OCI-LY1 (cell line): ENCODE measurements at regions not wholly inside any gene's neighbourhood (a gene's known extent, or its start where the extent isn't known, plus 50 kb on each side); places are given as distances from the start of the nearest gene placed in this dataset.

ENCODE experiments used
- H2AFZ ChIP-seq: fragments of 200-600 bp; sonication (generic), shearing (Covaris generic); 2 replicates; pipeline ENCODE4 v1.6.0; 2014; ENCODE audit warnings: antibody characterized with exemption, mild to moderate bottlenecking, low read length
- H3F3A ChIP-seq: fragments of 200-600 bp; sonication (generic), shearing (Covaris generic); 2 replicates; pipeline ENCODE4 v1.6.0; 2014; ENCODE audit warnings: mild to moderate bottlenecking, antibody characterized with exemption, low read length, moderate library complexity; ENCODE audit not compliant: insufficient read depth
- H3K27ac ChIP-seq: fragments of 200-600 bp; sonication (generic); 2 replicates; pipeline ENCODE4 v1.5.1; 2014; ENCODE audit warnings: low read length, mixed run types, mild to moderate bottlenecking, low read depth; ENCODE audit not compliant: poor library complexity, severe bottlenecking
- H3K27me3 ChIP-seq: fragments of 200-600 bp; sonication (generic); 2 replicates; pipeline ENCODE4 v1.6.0; 2014; ENCODE audit warnings: antibody characterized with exemption, mild to moderate bottlenecking, low read length, moderate library complexity; ENCODE audit not compliant: insufficient read depth
- H3K36me3 ChIP-seq: fragments of 200-600 bp; sonication (generic); 2 replicates; pipeline ENCODE4 v1.6.1; 2014; ENCODE audit warnings: mild to moderate bottlenecking, antibody characterized with exemption, low read length, moderate library complexity, mixed read lengths; ENCODE audit not compliant: insufficient read depth
- H3K4me1 ChIP-seq: fragments of 200-600 bp; sonication (generic); 2 replicates; pipeline ENCODE4 v1.5.1; 2014; ENCODE audit warnings: mild to moderate bottlenecking, low read length, moderate library complexity; ENCODE audit not compliant: insufficient read depth, severe bottlenecking
- H3K4me2 ChIP-seq: fragments of 200-600 bp; sonication (generic), shearing (Covaris generic); 2 replicates; pipeline ENCODE4 v1.6.1; 2014; ENCODE audit warnings: low read length
- H3K4me3 ChIP-seq: fragments of 200-600 bp; sonication (generic); 2 replicates; pipeline ENCODE4 v1.5.1; 2014; ENCODE audit warnings: low read length, low read depth, mild to moderate bottlenecking, mixed read lengths; ENCODE audit not compliant: poor library complexity, severe bottlenecking
- H3K79me2 ChIP-seq: fragments of 200-600 bp; shearing (Covaris generic); 2 replicates; pipeline ENCODE4 v1.6.1; 2016; ENCODE audit warnings: mixed run types, low read length, mixed read lengths; ENCODE audit not compliant: insufficient read depth
- H3K9ac ChIP-seq: fragments of 200-600 bp; sonication (generic), shearing (Covaris generic); 2 replicates; pipeline ENCODE4 v1.6.1; 2014; ENCODE audit warnings: mild to moderate bottlenecking, low read length, mixed read lengths
- H3K9me2 ChIP-seq: fragments of 200-600 bp; sonication (generic), shearing (Covaris generic); 2 replicates; pipeline ENCODE4 v1.6.1; 2014; ENCODE audit warnings: low read depth, mild to moderate bottlenecking, low read length, mixed read lengths
- H3K9me3 ChIP-seq: fragments of 200-600 bp; shearing (Covaris generic); 2 replicates; pipeline ENCODE4 v1.6.1; 2014; ENCODE audit warnings: low read length, mixed read lengths
- H4K20me1 ChIP-seq: fragments of 200-600 bp; sonication (generic), shearing (Covaris generic); 2 replicates; pipeline ENCODE4 v1.6.0; 2016; ENCODE audit warnings: mild to moderate bottlenecking, low read length; ENCODE audit not compliant: insufficient read depth
- EZH2 ChIP-seq: fragments of 200-600 bp; sonication (generic), shearing (Covaris generic); IDR thresholded peaks from 2 replicates; pipeline ENCODE4 v1.8.0; 2017; ENCODE audit warnings: borderline replicate concordance, mixed run types, mild to moderate bottlenecking, antibody characterized with exemption, low read length, moderate library complexity, mixed read lengths
- TF ChIP-seq, protein P1 (sequence below): fragments of 200-600 bp; sonication (generic), shearing (Covaris generic); IDR thresholded peaks from 2 replicates; pipeline ENCODE4 v1.5.1; 2017; ENCODE audit warnings: mild to moderate bottlenecking, antibody characterized with exemption, low read length, moderate library complexity, mixed read lengths

DNA sequence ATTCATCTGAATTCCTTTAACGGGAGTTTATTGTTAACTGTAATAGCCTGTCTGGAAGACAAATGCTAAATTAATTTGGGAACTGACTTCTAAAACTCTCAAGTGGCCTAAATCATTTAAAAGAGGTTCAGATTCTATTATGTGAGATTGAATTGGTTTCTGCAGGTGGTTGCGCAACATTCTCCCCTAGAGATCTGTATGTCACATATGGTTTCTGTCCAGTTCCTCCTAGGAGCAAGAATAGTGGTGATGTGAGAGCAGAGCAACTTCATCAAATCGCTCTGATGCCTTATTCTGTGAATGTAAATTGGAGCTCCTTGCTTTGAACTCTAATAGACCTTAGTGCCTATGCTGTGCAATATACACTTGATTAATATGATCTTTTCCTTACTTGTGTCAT is 144.6 kb upstream of the GPR101 start:
- Histone ChIP-seq H3K79me2 (no peaks in the 10 kb centered on the region), H3K27me3 (no peaks in the 10 kb centered on the region), H3K27ac (no peak overlapping the region), H3K4me2 (no peak overlapping the region), H3K9me3 (no peaks in the 10 kb centered on the region), H3K36me3 (no peaks in the 10 kb centered on the region), H3K9me2 (no peaks in the 10 kb centered on the region), H2AFZ (no peak overlapping the region), H3K9ac (no peak overlapping the region), H3K4me3 (no peak overlapping the region), H3K4me1 (no peaks in the 10 kb centered on the region), H3F3A (no peaks in the 10 kb centered on the region), H4K20me1 (no peaks in the 10 kb centered on the region)
- no peak for TF ChIP-seq EZH2
- TF ChIP-seq, protein P1, sequence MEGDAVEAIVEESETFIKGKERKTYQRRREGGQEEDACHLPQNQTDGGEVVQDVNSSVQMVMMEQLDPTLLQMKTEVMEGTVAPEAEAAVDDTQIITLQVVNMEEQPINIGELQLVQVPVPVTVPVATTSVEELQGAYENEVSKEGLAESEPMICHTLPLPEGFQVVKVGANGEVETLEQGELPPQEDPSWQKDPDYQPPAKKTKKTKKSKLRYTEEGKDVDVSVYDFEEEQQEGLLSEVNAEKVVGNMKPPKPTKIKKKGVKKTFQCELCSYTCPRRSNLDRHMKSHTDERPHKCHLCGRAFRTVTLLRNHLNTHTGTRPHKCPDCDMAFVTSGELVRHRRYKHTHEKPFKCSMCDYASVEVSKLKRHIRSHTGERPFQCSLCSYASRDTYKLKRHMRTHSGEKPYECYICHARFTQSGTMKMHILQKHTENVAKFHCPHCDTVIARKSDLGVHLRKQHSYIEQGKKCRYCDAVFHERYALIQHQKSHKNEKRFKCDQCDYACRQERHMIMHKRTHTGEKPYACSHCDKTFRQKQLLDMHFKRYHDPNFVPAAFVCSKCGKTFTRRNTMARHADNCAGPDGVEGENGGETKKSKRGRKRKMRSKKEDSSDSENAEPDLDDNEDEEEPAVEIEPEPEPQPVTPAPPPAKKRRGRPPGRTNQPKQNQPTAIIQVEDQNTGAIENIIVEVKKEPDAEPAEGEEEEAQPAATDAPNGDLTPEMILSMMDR = no peak

DNA sequence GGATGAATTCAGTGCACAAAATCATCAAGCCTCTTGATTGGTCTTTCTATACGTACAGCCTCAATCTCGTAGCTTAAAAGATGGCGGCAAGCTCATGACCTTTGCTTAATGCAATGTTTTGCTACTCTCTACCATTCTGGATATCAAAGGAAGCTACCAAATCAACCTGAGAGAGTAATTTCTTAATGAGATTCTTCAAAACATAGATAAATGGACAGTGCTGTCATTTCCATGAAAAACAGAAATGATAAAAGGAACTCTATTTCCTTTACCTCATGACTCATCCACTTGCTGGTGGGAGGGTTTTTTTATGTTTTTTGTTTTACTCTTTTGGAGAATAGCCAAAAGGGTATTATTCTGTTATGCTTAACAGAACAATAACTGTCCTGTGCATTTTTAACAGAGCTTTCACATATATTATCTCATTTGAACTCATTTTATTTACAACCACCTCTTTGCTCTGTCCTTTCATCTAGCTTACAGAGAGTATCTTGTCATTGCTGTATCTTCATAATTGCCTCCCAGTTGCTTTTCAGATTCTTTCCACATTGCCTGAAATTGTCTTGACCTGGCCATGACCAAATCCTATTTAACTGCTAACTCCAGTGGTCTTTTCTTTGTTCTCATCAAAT is 138.6 kb upstream of the GPR101 start:
- Histone ChIP-seq H3K4me3 (no peak overlapping the region), H3K36me3 (no peaks in the 10 kb centered on the region), H3K27me3 (no peaks in the 10 kb centered on the region), H3F3A (no peaks in the 10 kb centered on the region), H3K9ac (no peak overlapping the region), H3K27ac (no peak overlapping the region), H3K9me3 (no peaks in the 10 kb centered on the region), H3K9me2 (no peaks in the 10 kb centered on the region), H2AFZ (no peak overlapping the region), H3K4me1 (no peaks in the 10 kb centered on the region), H3K79me2 (no peaks in the 10 kb centered on the region), H4K20me1 (no peaks in the 10 kb centered on the region), H3K4me2 (no peak overlapping the region)
- TF ChIP-seq, protein P1 = no peak
- TF ChIP-seq EZH2 = no peak

DNA sequence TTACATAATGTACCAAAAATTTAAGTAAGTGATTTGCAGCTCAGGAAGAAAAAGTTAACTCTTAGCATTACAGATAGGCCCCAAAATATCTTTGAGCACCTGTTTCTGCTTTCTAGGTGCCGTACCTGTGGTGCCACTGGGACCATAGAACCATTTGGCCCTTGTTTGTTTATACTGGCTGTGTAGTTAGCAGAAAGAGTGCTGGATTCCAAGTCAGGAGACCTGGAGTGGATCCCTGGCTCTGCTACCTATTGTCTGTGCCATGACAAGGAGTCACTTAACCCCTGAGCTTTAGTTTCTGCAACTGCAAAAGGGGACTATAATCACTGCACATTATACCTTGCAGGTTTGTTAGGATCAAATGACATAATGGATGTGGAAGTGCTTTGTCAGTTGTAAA is 137.8 kb upstream of the GPR101 start:
- TF ChIP-seq, protein P1 = no peak
- TF ChIP-seq EZH2 = no peak
- H3K4me2 ChIP-seq = no peak overlapping the region
- no peaks in the 10 kb centered on the region for H3F3A ChIP-seq
- H3K9me3 ChIP-seq = no peaks in the 10 kb centered on the region
- no peaks in the 10 kb centered on the region for H3K79me2 ChIP-seq
- no peaks in the 10 kb centered on the region for H3K9me2 ChIP-seq
- no peak overlapping the region for H2AFZ ChIP-seq
- no peak overlapping the region for H3K27ac ChIP-seq
- H4K20me1 ChIP-seq = no peaks in the 10 kb centered on the region
- no peak overlapping the region for H3K9ac ChIP-seq
- H3K4me1 ChIP-seq = no peaks in the 10 kb centered on the region
- no peaks in the 10 kb centered on the region for H3K27me3 ChIP-seq
- no peak overlapping the region for H3K4me3 ChIP-seq
- H3K36me3 ChIP-seq = no peaks in the 10 kb centered on the region
